ENCODE measurements at regions not wholly inside any gene's neighbourhood (a gene's known extent, or its start where the extent isn't known, plus 50 kb on each side); places are given as distances from the start of the nearest gene placed in this dataset.

DNA sequence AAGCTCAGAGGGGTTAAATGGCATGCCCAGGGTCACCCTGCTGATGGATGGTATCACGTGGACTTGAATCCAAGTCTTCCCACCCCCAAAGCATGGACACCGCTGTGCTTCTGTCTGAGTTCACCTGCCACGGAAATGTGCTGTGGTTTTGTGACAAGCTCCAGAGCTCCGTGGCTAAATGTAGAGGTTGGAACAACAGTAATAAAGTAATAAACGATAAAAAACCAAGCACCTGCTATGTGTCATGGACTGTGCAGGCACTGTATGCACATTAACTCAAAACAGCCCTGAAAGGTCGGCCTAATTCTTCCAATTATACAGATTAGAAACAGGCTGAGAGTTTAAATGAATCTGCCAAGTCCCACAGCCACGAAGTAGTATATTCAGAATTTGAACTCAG lies 182.1 kb upstream of the NAV2 start:
- TF ChIP-seq CTCF (IDR thresholded peaks at IDR 0.05) = no peak
- no peak for TF ChIP-seq POLR2A (IDR thresholded peaks at IDR 0.05)
- no peak for TF ChIP-seq EP300 (IDR thresholded peaks at IDR 0.05)
